ENCODE measurements at regions not wholly inside any gene's neighbourhood (a gene's known extent, or its start where the extent isn't known, plus 50 kb on each side); places are given as distances from the start of the nearest gene placed in this dataset.

DNA sequence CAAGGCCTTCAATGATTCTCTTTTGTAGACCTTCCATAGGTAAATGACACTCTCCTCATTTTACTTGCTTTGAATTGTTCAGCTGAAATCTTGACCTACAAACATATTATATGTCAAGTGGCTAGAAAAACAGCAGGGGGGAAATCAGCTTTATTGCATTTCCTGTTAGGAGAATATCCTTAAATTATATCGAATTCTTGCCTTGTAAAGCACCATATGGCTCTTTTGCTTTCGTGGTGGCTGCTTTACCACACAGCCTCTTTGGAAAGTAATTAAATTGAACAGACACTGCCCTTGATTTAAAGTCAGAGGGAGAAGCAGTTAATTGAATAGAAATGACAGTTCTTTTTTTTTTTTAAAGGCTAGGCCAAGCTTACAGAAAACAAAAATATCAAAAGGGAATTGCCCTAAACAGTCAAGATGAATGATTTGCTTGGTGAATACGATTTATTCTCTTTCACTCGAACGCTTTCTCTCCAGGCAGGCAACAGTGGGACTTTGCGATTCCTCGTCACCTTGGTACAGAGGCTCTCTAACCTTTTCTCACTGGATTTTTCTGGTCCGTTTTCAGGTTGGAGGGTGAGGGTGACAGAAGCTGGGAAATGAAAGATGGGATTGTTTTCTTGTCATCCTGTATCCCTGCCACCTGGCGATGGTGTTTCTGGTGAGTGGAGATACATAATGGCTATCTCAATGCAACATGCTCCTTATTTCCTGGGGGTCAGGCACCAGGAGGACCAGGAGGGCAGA, 126.0 kb downstream of the GATA3 start:
- DNase-seq (ENCODE audit: low spot score): no peak
- no peaks in the 10 kb centered on the region for H3K9me3 Mint-ChIP-seq (ENCODE audit: unreplicated experiment)
- TF ChIP-seq, protein P1, sequence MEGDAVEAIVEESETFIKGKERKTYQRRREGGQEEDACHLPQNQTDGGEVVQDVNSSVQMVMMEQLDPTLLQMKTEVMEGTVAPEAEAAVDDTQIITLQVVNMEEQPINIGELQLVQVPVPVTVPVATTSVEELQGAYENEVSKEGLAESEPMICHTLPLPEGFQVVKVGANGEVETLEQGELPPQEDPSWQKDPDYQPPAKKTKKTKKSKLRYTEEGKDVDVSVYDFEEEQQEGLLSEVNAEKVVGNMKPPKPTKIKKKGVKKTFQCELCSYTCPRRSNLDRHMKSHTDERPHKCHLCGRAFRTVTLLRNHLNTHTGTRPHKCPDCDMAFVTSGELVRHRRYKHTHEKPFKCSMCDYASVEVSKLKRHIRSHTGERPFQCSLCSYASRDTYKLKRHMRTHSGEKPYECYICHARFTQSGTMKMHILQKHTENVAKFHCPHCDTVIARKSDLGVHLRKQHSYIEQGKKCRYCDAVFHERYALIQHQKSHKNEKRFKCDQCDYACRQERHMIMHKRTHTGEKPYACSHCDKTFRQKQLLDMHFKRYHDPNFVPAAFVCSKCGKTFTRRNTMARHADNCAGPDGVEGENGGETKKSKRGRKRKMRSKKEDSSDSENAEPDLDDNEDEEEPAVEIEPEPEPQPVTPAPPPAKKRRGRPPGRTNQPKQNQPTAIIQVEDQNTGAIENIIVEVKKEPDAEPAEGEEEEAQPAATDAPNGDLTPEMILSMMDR (IDR thresholded peaks at IDR 0.05; ENCODE audit: unreplicated experiment): no peak
- no peak overlapping the region for H3K27ac Mint-ChIP-seq (ENCODE audit: unreplicated experiment)
- H3K4me3 Mint-ChIP-seq (ENCODE audit: unreplicated experiment): no peak overlapping the region
- H3K4me1 Mint-ChIP-seq (ENCODE audit: unreplicated experiment): peaks cover 10% of the 10 kb centered on the region
- peaks cover 2% of the 10 kb centered on the region for H3K27me3 Mint-ChIP-seq (ENCODE audit: unreplicated experiment)
- H3K36me3 Mint-ChIP-seq (ENCODE audit: low read depth, unreplicated experiment): no peaks in the 10 kb centered on the region

DNA sequence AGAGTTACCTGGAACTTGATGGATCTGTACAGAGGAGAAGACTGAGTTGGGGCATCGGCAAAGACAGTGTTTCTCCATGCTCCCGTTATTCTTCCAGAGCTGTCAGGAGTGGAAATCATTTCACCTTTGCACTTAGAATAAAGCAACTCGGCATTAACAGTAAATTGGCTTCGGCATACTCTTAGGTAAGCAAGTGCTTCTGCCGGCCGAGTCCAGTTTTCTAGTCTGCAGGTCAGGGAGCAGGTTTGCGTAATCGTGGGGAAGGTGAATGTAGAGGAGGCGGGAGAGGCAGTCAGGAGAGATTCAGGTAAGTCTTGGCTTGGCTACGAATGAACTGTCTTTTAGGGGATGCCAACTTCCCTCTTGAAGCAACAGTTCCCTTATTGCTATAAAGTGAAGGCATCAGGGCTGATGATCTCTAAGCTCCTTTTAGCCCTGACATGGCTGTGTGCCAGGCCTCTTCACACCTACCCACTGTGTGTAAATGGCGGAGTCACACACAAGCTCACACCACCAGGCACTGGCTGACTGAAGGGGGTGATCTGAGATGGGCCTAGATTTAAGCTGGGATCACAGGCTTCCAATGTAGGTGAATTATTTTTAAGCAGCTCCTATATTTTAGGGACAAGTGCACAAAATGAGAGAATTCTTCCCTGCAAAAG, 127.1 kb downstream of the GATA3 start:
- TF ChIP-seq, protein P1 (IDR thresholded peaks at IDR 0.05; ENCODE audit: unreplicated experiment): no peak
- Mint-ChIP-seq H3K9me3 (ENCODE audit: unreplicated experiment) (no peaks in the 10 kb centered on the region), H3K4me3 (ENCODE audit: unreplicated experiment) (no peak overlapping the region), H3K36me3 (ENCODE audit: low read depth, unreplicated experiment) (no peaks in the 10 kb centered on the region), H3K4me1 (ENCODE audit: unreplicated experiment) (peaks cover 10% of the 10 kb centered on the region), H3K27ac (ENCODE audit: unreplicated experiment) (no peak overlapping the region), H3K27me3 (ENCODE audit: unreplicated experiment) (peaks cover 2% of the 10 kb centered on the region)
- no peak for DNase-seq (ENCODE audit: low spot score)

DNA sequence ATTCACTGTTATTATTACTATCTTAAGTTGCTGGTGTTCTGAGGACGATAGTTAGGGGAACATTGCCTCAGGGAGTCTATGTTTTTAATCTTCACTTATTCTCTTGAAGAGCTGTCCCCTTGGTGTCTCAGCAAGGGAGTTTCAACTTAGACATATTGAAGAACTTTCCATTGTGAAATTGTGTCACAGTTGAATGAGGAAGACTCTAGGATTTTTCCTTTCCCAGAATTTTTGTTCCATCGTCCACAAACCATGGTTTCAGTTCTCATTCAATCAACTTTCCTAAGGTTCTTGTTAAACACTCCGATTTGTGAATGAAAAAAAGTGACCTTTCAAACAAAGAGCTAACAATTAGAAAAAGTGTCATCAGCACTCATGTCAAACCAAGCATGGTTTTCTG, 128.3 kb downstream of the GATA3 start:
- peaks cover 10% of the 10 kb centered on the region for H3K4me1 Mint-ChIP-seq (ENCODE audit: unreplicated experiment)
- peaks cover 2% of the 10 kb centered on the region for H3K27me3 Mint-ChIP-seq (ENCODE audit: unreplicated experiment)
- H3K36me3 Mint-ChIP-seq (ENCODE audit: low read depth, unreplicated experiment): no peaks in the 10 kb centered on the region
- TF ChIP-seq, protein P1 (IDR thresholded peaks at IDR 0.05; ENCODE audit: unreplicated experiment): no peak
- DNase-seq (ENCODE audit: low spot score): no peak
- no peaks in the 10 kb centered on the region for H3K9me3 Mint-ChIP-seq (ENCODE audit: unreplicated experiment)
- no peak overlapping the region for H3K27ac Mint-ChIP-seq (ENCODE audit: unreplicated experiment)
- no peak overlapping the region for H3K4me3 Mint-ChIP-seq (ENCODE audit: unreplicated experiment)

DNA sequence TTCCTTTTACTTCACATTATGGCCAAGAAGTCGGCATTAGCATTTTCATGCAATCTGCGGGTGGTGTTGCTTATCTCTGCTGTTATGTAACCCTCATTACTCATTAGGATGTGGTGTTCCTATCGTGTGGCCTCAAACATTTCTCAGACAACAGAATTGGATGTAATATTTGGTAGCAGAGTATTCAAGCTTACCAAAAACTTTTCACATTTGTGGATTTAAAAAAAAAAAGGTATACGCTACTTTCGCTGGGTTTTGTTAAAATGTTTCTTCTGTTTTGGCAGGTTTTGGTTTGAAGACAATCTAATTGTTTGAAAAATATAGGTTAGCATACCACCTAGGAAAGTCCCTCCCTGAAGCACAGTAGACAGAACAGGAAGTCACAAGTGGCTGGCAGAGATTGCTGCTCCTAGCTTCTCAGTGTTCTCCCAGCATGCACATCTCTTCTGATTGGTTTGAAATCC, 128.8 kb downstream of the GATA3 start:
- Mint-ChIP-seq H3K27ac (ENCODE audit: unreplicated experiment) (no peak overlapping the region), H3K27me3 (ENCODE audit: unreplicated experiment) (peaks cover 2% of the 10 kb centered on the region), H3K36me3 (ENCODE audit: low read depth, unreplicated experiment) (no peaks in the 10 kb centered on the region), H3K4me1 (ENCODE audit: unreplicated experiment) (peaks cover 15% of the 10 kb centered on the region), H3K9me3 (ENCODE audit: unreplicated experiment) (peaks cover 5% of the 10 kb centered on the region), H3K4me3 (ENCODE audit: unreplicated experiment) (no peak overlapping the region)
- DNase-seq (ENCODE audit: low spot score): no peak
- TF ChIP-seq, protein P1 (IDR thresholded peaks at IDR 0.05; ENCODE audit: unreplicated experiment): no peak

DNA sequence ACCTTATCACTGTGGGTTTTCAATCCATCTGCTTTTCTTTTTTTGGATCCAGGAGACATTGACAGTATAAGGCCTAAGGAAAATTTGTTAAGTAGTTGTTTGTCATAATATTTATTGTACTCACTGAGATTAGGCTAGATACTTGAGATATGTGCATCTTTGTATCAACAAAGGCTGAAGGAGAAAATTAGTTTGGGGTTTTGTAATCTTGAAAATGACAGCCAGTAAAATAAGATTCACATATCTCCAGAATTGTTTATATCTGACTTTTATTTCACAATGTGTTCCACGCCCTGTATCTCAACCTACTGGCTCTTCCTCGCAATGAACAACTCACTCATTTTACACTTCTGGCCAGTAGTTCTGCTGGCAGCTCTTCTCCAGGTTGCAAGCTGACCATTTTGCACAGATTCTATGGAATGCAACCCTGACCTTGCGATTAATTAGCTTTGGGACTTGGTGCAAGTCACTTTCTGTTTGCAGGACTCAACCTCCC, 132.7 kb downstream of the GATA3 start:
- H3K27me3 Mint-ChIP-seq (ENCODE audit: unreplicated experiment): peaks cover 2% of the 10 kb centered on the region
- no peak for DNase-seq (ENCODE audit: low spot score)

More for the DNA sequence above, 132.7 kb downstream of the GATA3 start:
- H3K36me3 Mint-ChIP-seq (ENCODE audit: low read depth, unreplicated experiment): no peaks in the 10 kb centered on the region
- TF ChIP-seq, protein P1 (IDR thresholded peaks at IDR 0.05; ENCODE audit: unreplicated experiment): no peak
- no peak overlapping the region for H3K4me3 Mint-ChIP-seq (ENCODE audit: unreplicated experiment)
- H3K27ac Mint-ChIP-seq (ENCODE audit: unreplicated experiment): no peak overlapping the region
- H3K4me1 Mint-ChIP-seq (ENCODE audit: unreplicated experiment): peaks cover 22% of the 10 kb centered on the region
- peaks cover 13% of the 10 kb centered on the region for H3K9me3 Mint-ChIP-seq (ENCODE audit: unreplicated experiment)
